ENCODE measurements at regions not wholly inside any gene's neighbourhood (a gene's known extent, or its start where the extent isn't known, plus 50 kb on each side); places are given as distances from the start of the nearest gene placed in this dataset.

GRCh38 chr5:61674378-61674777 is 342.3 kb downstream of the ZSWIM6 start:
- TF ChIP-seq CTCF (IDR thresholded peaks at IDR 0.05; ENCODE audit: low read depth, low read length) (no peak), MYC (IDR thresholded peaks at IDR 0.05; ENCODE audit: low read depth, low read length) (no peak), POLR2A (IDR thresholded peaks at IDR 0.05; ENCODE audit: extremely low read depth, insufficient read length) (no peak)
- TF ChIP-seq, protein P1, sequence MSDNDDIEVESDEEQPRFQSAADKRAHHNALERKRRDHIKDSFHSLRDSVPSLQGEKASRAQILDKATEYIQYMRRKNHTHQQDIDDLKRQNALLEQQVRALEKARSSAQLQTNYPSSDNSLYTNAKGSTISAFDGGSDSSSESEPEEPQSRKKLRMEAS (IDR thresholded peaks at IDR 0.05; ENCODE audit: low read depth, low read length): no peak
- no peak for DNase-seq (ENCODE audit: low read depth)
- no peak overlapping the region for H3K4me3 ChIP-seq (ENCODE audit: low read depth, low read length)

- no peak overlapping the region for H3K4me3 ChIP-seq (ENCODE audit: low read depth, low read length)
- DNase-seq (ENCODE audit: low read depth): peak; percentile 4
- TF ChIP-seq POLR2A (IDR thresholded peaks at IDR 0.05; ENCODE audit: extremely low read depth, insufficient read length) (no peak), CTCF (IDR thresholded peaks at IDR 0.05; ENCODE audit: low read depth, low read length) (no peak)
- TF ChIP-seq, protein P1 (IDR thresholded peaks at IDR 0.05; ENCODE audit: low read depth, low read length): no peak
Observed at GRCh38 chr5:61675015-61675692, 343.1 kb downstream of the ZSWIM6 start.

DNA sequence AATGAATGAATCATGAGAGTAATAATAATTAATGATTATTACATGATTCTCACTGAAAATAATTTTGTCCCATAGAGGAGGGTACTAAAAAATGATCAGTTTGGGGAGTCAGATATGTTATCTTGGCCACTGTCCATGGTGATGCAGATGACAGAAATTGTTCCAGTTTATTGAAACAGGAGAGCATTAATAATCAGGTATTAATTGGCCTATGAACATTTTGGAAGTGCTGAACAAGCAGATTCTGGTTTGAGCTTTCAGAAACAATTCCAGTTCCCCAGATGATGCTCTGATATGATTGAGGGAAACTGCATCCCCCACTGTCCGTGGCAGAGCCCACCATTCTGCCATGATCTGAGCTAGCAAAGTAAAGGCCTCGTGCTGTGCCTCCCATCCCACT is 345.2 kb downstream of the ZSWIM6 start:
- H3K4me3 ChIP-seq (ENCODE audit: low read depth, low read length): no peak overlapping the region
- no peak for TF ChIP-seq MYC (IDR thresholded peaks at IDR 0.05; ENCODE audit: low read depth, low read length)
- no peak for TF ChIP-seq CTCF (IDR thresholded peaks at IDR 0.05; ENCODE audit: low read depth, low read length)
- TF ChIP-seq, protein P1 (IDR thresholded peaks at IDR 0.05; ENCODE audit: low read depth, low read length): no peak
- no peak for DNase-seq (ENCODE audit: low read depth)

- TF ChIP-seq POLR2A (IDR thresholded peaks at IDR 0.05; ENCODE audit: extremely low read depth, insufficient read length) (no peak), CTCF (IDR thresholded peaks at IDR 0.05; ENCODE audit: low read depth, low read length) (no peak), MYC (IDR thresholded peaks at IDR 0.05; ENCODE audit: low read depth, low read length) (no peak)
- TF ChIP-seq, protein P1 (IDR thresholded peaks at IDR 0.05; ENCODE audit: low read depth, low read length): no peak
- H3K4me3 ChIP-seq (ENCODE audit: low read depth, low read length): no peak overlapping the region
- no peak for DNase-seq (ENCODE audit: low read depth)
Observed at GRCh38 chr5:61678966-61679365, 346.9 kb downstream of the ZSWIM6 start.

GRCh38 chr5:61679562-61679961 is 347.5 kb downstream of the ZSWIM6 start:
- TF ChIP-seq CTCF (IDR thresholded peaks at IDR 0.05; ENCODE audit: low read depth, low read length) (no peak), MYC (IDR thresholded peaks at IDR 0.05; ENCODE audit: low read depth, low read length) (no peak), POLR2A (IDR thresholded peaks at IDR 0.05; ENCODE audit: extremely low read depth, insufficient read length) (no peak)
- TF ChIP-seq, protein P1 (IDR thresholded peaks at IDR 0.05; ENCODE audit: low read depth, low read length): no peak
- no peak for DNase-seq (ENCODE audit: low read depth)
- H3K4me3 ChIP-seq (ENCODE audit: low read depth, low read length): no peak overlapping the region

Data from NB4 (cell line).